OCI-M2 (cell line): ENCODE measurements at regions not wholly inside any gene's neighbourhood (a gene's known extent, or its start where the extent isn't known, plus 50 kb on each side); places are given as distances from the start of the nearest gene placed in this dataset.

Experiments
- DNase-seq: peaks from one replicate; lab custom pipeline; 2025; ENCODE audit not compliant: unreplicated experiment; lab: John Stamatoyannopoulos, UW

GRCh38 chr5:72558046-72558336 is 50.8 kb upstream of the ZNF366 start:
- no peak for DNase-seq

GRCh38 chr5:72557167-72558045 is 50.2 kb upstream of the ZNF366 start:
- no peak for DNase-seq
